Retina (tissue), 1 donor: ENCODE measurements at regions not wholly inside any gene's neighbourhood (a gene's known extent, or its start where the extent isn't known, plus 50 kb on each side); places are given as distances from the start of the nearest gene placed in this dataset.
A peak's percentile ranks its signal among the peaks of the same experiment; 100 is the strongest.
"Not testable (repeated sequence)": the region's sequence is repeated elsewhere in the genome, so short reads cannot be mapped to it uniquely, and the experiment has no call there.

Source experiments
- DNase-seq: peaks from one replicate; pipeline ENCODE4 v3.0.0-alpha.2; 2016

DNA sequence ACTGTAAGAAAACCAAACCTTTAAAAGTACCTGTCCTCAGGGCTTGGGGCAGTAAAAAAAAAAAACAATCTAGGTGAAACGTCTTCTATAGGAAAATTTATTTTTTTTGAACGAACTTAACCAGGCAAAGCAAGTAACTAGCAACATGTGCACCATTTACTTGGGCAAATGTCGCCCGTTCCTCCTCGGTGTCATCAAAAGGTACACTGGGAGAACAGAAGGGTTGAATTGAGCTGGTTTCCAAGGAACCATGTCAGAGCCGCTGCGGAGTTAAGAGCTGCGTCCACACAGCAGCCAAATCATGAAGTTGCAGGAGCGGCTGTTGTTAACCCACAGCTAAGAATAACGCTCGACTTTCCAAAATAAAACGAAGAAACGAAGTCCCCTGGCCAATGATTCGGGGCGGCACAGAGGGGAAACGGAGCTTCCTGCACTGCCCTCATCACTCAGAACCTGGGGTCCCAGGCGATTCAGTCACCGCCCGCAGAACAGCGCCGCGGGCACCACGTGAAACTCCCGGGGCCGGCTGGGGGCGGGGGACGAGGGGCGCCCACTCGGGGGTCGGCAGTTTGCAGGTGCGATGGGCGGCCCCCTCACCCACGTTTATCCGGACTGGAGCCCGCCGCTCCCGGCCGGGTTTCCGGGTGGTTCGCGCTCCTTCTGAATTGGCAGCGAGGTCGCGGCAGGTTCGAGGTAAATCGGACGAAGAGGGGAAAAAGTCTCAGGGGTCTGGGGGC lies 53.6 kb upstream of the PLGLB1 start:
- DNase-seq, result peak; percentile 17

DNA sequence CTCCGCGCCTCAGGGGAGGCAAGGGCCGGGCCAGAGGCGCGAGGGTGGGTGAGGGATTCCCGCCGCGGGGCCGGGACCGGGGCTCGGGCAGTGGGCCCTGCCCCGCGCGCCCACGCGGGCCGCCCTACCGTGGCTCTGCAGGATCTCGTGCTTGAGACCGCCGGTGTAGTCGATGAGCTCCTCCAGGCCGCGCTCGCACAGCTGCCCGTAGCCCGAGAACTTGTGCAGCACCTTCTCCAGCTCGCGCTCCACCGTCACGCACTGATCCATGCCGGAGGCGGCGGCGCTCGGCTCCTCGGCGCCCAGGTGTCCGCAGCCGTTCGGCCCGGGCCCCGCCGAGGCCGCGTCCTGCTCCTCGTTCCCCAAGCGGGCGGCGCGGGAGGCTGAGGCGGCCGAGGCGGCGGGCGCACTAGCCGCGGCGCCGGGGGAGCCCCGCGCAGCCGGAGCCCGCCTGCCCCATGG lies 54.2 kb upstream of the PLGLB1 start:
- DNase-seq, result peak; percentile 74

GRCh38 chr2:87076253-87077123 lies 54.8 kb upstream of the PLGLB1 start:
- peak; percentile 94 for DNase-seq

- not testable (repeated sequence) for DNase-seq
Measured at GRCh38 chr2:87077124-87077446, 55.4 kb upstream of the PLGLB1 start.

- DNase-seq, result not testable (repeated sequence)
Measured at GRCh38 chr2:87081727-87082126, 60.1 kb upstream of the PLGLB1 start.

- not testable (repeated sequence) for DNase-seq
Measured at GRCh38 chr2:87088079-87088478, 66.4 kb upstream of the PLGLB1 start.

DNA sequence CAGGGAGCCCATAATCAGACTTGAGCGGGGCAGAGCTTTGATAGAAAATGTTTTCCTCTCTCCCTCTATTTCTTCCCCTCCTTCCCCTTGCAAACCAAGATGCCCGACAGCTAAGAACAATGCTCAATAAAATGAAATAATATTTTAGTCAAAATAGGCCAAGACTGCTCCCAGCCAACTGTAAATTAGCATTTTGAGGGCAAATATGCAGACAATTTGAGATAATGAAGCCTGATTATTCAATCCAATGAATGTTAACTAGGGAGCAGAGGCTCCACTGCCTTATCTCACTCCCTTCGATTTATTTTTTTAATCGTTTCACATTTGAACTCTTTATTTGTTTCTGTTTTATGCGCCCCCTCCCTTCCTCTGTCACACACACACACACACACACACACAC lies 67.8 kb upstream of the PLGLB1 start:
- DNase-seq, result not testable (repeated sequence)

- not testable (repeated sequence) for DNase-seq
Measured at GRCh38 chr2:87093252-87093651, 71.6 kb upstream of the PLGLB1 start.

DNA sequence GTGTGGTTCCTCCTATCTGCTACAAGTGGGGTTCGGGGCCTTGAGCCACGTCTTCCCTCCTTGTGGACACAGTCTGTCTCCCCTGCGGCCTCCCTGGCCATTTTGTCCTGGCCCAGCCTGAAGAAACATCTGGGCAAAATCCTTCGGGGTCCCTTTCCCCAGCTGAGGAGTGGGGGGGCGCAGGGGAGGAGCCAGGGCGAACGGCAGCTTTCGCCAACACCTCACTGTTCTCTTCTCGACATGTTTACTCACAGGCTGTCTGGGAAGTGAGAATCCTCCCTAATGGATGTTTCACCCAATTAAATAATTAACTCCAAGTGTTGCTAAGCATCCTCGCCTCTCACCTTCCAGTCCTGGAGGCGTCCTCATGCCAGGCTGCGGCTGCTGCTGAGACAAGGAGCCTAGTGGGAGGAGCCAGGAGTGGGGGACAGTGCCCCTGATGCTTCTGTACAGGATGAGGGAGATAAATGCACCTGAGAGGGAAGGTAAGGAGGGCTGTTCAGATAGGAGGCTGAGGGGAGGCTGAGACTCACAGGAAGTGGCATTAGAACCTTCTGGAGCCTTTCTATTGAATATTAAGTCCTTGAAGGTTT lies 72.4 kb upstream of the PLGLB1 start:
- peak; percentile 0 for DNase-seq

- DNase-seq, result not testable (repeated sequence)
Measured at GRCh38 chr2:87095804-87096203, 74.2 kb upstream of the PLGLB1 start.

DNA sequence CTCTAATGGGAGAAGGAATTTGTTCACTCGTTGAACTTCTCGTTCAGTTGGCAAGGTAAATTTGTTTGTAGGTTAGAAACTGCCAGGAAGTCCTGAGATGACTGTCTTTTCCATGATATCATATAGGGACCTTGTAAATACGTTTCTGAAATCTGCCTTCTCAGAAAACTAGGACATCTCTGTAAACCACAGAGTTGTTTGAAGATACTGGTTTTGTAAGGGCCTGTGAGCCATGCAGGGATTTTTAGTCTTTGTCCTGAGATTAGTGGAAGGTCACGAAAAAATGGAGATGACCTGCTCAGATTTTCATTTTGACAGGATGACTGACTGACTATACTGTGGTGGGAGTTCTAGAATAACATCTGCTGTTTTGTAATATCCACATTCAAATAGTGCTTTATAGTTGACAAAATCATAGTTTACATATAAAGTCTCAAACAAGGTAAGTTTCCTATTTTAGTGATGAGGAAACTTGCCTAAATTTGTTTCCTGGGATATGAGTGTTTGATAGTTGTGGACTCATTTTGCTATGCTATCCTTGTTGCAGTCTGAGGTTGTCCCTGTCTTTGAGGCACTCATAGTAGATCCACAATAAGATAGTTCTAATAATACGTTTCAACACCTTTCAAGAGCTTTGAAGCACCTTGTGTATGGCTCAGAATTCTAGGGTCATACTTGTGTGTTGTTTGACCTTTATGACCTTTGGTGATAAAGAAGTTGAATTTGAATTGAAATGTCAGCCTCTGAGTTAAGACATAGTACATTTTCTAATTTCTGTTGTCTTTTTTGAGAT lies 107.3 kb upstream of the PLGLB1 start:
- DNase-seq, result not testable (repeated sequence)

DNA sequence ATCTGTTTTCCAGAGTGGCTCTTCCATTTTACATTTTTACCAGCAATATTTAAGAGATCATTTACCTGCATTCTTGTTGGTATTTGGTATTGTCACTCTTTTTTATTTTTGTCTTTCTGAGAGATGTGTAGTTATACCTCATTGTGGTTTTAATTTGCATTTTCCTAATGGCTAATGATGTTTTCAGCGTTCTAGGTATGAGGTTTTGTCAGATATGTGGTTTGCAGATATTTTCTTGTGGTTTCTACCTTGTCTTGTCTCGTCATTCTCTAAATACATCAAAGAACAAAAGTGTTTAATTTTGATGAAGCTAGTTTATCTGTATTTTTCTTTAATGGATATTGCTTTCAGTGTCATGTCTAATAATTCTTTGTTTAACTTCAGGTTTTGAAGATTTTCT lies 110.9 kb upstream of the PLGLB1 start:
- DNase-seq, result not testable (repeated sequence)

DNA sequence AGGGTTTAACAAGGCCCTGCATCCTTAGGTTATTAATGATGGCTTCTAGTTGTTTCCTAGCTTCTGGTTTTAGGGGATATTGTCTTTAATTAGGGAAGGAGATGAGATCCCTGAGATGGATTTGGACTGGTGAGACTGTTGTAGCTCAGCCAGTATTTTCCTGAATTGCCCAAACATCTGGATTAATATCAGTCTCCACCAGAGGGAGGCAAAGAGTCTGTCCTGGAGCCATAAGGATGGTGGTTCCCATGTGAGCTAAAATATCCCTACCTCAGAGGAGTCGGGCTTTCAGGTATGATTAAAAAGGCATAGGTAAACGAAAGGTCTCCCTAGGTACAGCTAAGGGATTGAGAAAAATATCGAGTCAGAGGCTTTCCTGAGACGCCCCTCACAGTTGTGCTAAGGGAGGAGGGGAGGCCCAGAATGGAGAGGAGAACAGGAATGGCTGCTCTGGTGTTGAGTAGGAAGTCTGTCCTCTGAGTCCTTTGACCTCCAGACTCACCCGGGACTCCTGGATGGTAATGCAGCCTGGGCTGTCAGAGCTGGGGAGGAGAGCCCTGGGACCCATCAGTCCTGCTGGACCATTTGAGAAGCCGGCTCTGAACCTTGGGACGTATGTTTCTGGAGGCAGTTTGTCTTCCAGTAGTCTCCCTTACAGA lies 130.3 kb upstream of the PLGLB1 start:
- not testable (repeated sequence) for DNase-seq

DNA sequence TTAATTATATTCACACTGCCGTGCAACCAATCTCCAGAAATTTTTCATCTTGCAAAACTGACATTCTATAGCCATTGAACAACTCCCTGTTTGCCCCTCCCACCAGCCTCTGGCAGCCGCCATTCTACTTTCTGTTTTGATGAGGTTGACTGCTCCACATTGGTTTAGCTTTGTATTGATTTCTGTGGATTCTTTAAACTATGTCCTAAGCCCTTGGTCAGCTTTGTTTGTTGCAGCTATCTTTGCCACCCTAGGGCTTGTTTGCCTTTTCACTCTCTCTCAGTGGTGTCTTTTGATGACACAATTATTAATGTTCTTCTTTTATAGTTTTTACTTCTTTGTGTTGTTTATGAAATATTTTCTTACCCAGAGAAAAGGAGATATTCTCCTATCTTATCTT lies 152.8 kb upstream of the PLGLB1 start:
- not testable (repeated sequence) for DNase-seq

DNA sequence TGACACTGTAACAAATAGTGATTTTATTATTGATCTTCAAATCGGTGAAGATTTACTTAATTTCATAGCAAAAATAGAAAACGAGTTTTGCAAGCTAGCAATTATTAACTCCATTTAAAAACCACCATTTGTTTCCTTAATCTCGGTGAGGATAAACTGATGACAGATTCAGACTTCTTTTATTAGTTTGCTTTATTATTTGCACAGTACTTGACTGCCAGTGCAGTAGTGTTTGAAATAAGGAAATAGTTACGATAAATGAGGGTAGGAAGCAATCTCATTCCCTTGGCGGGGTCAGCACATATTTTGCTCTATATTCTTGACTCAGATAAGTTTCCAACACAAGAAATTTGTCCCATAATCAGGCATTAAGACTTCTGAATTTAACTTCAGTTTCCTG lies 161.7 kb upstream of the PLGLB1 start:
- DNase-seq, result not testable (repeated sequence)

DNA sequence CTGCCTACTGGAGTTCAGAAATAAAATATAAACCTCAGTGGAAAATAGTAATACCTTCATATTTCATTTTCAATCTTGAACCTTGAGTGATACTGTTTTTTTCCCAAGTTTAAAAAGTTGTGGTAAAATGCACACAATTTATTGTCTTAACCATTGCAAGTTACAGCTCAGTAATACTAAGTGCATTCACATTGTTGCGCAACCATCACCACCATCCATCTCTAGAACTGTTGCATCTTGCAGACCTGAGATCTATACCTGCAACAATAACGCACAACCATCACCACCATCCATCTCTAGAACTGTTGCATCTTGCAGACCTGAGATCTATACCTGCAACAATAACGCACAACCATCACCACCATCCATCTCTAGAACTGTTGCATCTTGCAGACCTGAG lies 162.6 kb upstream of the PLGLB1 start:
- DNase-seq, result not testable (repeated sequence)

DNA sequence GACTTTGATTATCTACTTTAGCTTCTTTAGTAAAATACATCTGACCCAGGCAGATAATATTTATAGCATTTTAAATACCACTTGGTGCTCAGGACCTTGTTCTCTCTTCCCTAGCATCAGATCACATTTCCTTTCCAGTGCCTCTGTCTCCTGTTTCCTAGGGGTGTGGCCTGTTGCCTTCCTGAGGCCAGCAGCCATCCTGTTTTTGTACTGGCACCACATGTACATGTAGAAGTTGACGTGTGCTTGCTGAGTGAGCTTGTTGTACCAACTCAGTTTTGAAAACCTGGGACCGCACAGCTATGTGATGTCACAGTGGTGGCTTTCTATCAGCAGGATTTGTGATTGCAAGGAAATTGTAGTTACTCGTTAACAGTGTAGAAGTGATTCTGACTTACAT lies 167.6 kb upstream of the PLGLB1 start:
- DNase-seq, result not testable (repeated sequence)

- not testable (repeated sequence) for DNase-seq
Measured at GRCh38 chr2:87193336-87193735, 171.7 kb upstream of the PLGLB1 start.

GRCh38 chr2:87194254-87194999 lies 172.8 kb upstream of the PLGLB1 start:
- not testable (repeated sequence) for DNase-seq

DNA sequence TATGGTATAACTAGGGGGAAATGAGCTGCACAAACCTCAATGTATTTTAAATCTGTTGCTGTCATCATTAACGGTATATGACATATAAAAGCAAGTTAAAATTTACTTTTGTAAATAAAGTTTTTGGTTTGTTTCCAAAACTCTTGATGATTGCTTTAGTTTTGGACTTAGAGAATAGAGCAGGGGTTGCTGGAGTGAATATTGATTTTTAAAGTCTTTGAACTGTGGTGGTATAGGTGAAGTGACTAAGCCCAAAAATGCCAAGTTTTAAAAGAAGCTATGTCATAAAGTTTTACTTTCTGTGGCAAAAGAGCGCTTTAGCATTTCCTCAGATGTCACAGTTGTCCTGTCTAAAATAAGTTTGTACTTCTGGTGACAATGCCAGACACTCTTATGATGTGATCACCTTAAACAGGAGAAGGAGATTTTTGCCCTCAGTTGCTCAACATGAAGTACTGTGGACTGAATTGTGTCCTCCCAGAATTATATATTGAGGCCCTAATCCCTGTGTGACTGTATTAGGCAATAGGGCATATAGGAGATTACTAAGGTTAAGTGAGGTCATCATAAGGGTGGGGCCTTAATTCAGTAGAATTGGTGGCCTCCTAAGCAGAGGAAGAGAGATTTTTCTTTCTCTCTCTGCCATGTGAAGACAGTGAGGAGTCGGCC lies 175.2 kb upstream of the PLGLB1 start:
- not testable (repeated sequence) for DNase-seq

GRCh38 chr2:87198422-87198821 lies 176.8 kb upstream of the PLGLB1 start:
- DNase-seq, result not testable (repeated sequence)
